Stomach (tissue), 8 donors: ENCODE measurements at regions not wholly inside any gene's neighbourhood (a gene's known extent, or its start where the extent isn't known, plus 50 kb on each side); places are given as distances from the start of the nearest gene placed in this dataset.
A peak's percentile ranks its signal among the peaks of the same experiment; 100 is the strongest.

ENCODE experiments used
- DNase-seq, 2 donors: peaks; one replicate each; pipeline versions ENCODE4 v3.0.0 to v3.0.0-alpha.2; 2013 to 2019
- H3K27ac ChIP-seq, 5 donors: fragments of 200-600 bp in 4 of 5; sonication (generic) in 4 of 5; one replicate each; pipeline ENCODE4 v1.5.1; 2013 to 2019; ENCODE audit warnings: mild to moderate bottlenecking in 1 of 5, moderate library complexity in 1 of 5
- H3K27me3 ChIP-seq, 3 donors: fragments of 200-600 bp; sonication (generic); one replicate each; pipeline ENCODE4 v1.5.1; 2017 to 2019; ENCODE audit warnings: mixed run types in 1 of 3
- H3K36me3 ChIP-seq, 4 donors: fragments of 200-600 bp; sonication (generic); 1 replicate in 3 of 4; 2 replicates in 1 of 4; pipeline ENCODE4 v1.5.1; 2016 to 2019
- H3K4me1 ChIP-seq, 4 donors: fragments of 200-600 bp; sonication (generic); one replicate each; pipeline ENCODE4 v1.5.1; 2016 to 2019
- H3K4me3 ChIP-seq, 4 donors: fragments of 200-600 bp; sonication (generic) in 3 of 4; one replicate each; pipeline ENCODE4 v1.5.1; 2016 to 2019; ENCODE audit warnings: mild to moderate bottlenecking in 1 of 4
- H3K9me3 ChIP-seq, 4 donors: fragments of 200-600 bp; sonication (generic); one replicate each; pipeline ENCODE4 v1.5.1; 2016 to 2019
- CTCF ChIP-seq, 7 experiments: fragments of 450-650 bp in 4 of 7; fragments of 200-600 bp in 3 of 7; sonication (generic) in 3 of 7; IDR thresholded peaks; one replicate each; pipeline ENCODE4 v1.5.1; 2016 to 2019; ENCODE audit warnings: antibody characterized with exemption in 7 of 7, control low read depth in 2 of 7, mild to moderate bottlenecking in 1 of 7
- EP300 ChIP-seq: sonication (generic); formaldehyde crosslinking; IDR thresholded peaks from one replicate; pipeline ENCODE4 v1.6.1; 2017; ENCODE audit warnings: antibody characterized with exemption
- POLR2A ChIP-seq, 4 donors: fragments of 450-650 bp; IDR thresholded peaks; one replicate each; pipeline ENCODE4 v1.6.1; 2016; ENCODE audit warnings: antibody characterized with exemption in 4 of 4, control low read depth in 2 of 4, mild to moderate bottlenecking in 1 of 4, moderate library complexity in 1 of 4
- POLR2AphosphoS5 ChIP-seq, 3 donors: sonication (generic); formaldehyde crosslinking; IDR thresholded peaks; one replicate each; pipeline ENCODE4 v1.6.1; 2016; ENCODE audit warnings: antibody characterized with exemption in 3 of 3
- WGBS, 5 donors: extraction: QIAGEN DNeasy Blood & Tissue Kit in 3 of 5; methylation state at CpG; one replicate each; pipeline versions ENCODE4 v1.1.5 to v1.1.7; 2013 to 2018; 5-methylcytosine and 5-hydroxymethylcytosine counted together
- intact Hi-C: fragments of 100-400 bp; cut with DNase I; formaldehyde crosslinking; loops from one replicate; pipeline ENCODE4 v1.15.1; 2023; ENCODE audit warnings: low total_unique reads
- donor health status: healthy with polysubstance abuse.
- donor health status: Bipolar disorder and iron deficiency.
- donor health status: healthy.

DNA sequence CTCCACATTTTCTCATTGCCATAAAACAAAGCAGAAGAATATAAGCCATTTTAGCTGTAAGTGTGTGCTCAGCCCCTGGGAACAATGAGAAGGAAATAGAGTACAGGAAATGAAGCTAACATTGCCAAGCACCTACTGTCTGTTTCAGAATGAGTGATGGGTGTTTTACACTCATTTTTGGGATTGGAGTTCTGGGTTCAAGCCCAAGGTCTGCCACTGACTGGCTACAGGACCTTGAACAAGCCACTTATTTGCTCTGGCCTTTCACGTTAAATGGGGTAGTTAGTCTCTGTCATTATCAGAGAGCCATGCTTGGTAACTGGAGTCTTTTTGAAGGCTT is 80.7 kb upstream of the KAZN start:
- Histone ChIP-seq H3K9me3 (no peaks in the 10 kb centered on the region), H3K36me3 (no peaks in the 10 kb centered on the region), H3K4me3 (no peak overlapping the region), H3K4me1 (peaks cover 0 to 7% (median 0%) of the 10 kb centered on the region in 4 donors), H3K27me3 (no peaks in the 10 kb centered on the region), H3K27ac (peak overlapping the region in 3 of 5 donors; percentile 46 to 55 (median 54))
- no peak for DNase-seq
- WGBS, 5 donors: 54 to 74% (median 67%) methylated on average over 1 of the region's 1 CpG
- intact Hi-C loops: no loop called here
- TF ChIP-seq POLR2AphosphoS5 (IDR thresholded peaks at IDR 0.05) (no peak), EP300 (no peak)

- Histone ChIP-seq H3K27me3 (no peaks in the 10 kb centered on the region), H3K4me3 (no peak overlapping the region), H3K36me3 (no peaks in the 10 kb centered on the region), H3K4me1 (peaks cover 0 to 7% (median 0%) of the 10 kb centered on the region in 4 donors), H3K27ac (peak overlapping the region in 3 of 5 donors; percentile 26 to 68 (median 47)), H3K9me3 (no peaks in the 10 kb centered on the region)
- DNase-seq: no peak
- WGBS, 5 donors: 69 to 86% (median 72%) methylated on average over 5 of the region's 5 CpGs
- no peak for TF ChIP-seq EP300
- TF ChIP-seq CTCF (IDR thresholded peaks at IDR 0.05): no peak
- TF ChIP-seq POLR2A (IDR thresholded peaks at IDR 0.05): no peak
- TF ChIP-seq POLR2AphosphoS5 (IDR thresholded peaks at IDR 0.05): no peak
- intact Hi-C loops: no loop called here
Measured at GRCh38 chr1:14519976-14520375, 78.5 kb upstream of the KAZN start.

DNA sequence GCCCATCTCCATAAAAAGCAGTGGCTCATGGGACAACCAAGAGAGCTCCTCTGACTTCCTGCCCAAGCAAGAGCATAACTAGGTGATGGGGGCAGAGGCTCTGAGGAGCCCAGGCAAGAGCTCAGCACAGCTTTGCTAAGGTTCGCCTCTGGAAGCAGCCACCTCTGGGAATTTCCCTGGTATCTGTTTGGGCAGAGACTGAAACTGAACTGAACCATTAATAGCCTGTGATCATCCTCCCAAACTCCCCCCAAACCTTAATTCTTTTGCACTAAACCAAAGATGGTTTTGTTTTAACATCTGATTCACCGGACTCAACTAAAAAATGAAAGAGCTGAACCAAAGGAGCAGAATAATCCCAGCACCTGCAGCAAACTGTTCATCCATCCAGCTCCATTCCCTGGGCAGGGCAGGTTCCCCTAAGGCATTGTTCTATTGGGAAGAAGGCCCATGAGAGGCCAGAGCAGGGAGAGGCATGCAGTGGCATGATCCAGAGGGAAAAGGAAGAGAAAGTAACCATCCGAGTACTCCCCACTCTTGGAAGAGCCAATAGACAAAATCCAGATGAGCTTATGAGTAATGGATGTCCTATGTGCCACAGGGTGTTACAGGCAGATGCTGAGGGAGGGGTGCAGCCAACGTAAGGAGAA is 77.8 kb upstream of the KAZN start:
- DNase-seq: no peak
- intact Hi-C loops: no loop called here
- H3K27ac ChIP-seq: peak overlapping the region in 4 of 5 donors; percentile 48 to 73 (median 66)
- peaks cover 0 to 7% (median 0%) of the 10 kb centered on the region in 4 donors for H3K4me1 ChIP-seq
- no peaks in the 10 kb centered on the region for H3K36me3 ChIP-seq
- no peaks in the 10 kb centered on the region for H3K27me3 ChIP-seq
- no peaks in the 10 kb centered on the region for H3K9me3 ChIP-seq
- TF ChIP-seq EP300 (no peak), POLR2A (IDR thresholded peaks at IDR 0.05) (no peak), CTCF (IDR thresholded peaks at IDR 0.05) (no peak), POLR2AphosphoS5 (IDR thresholded peaks at IDR 0.05) (no peak)
- WGBS, 5 donors: 67 to 84% (median 75%) methylated on average over 4 of the region's 4 CpGs
- H3K4me3 ChIP-seq: no peak overlapping the region

DNA sequence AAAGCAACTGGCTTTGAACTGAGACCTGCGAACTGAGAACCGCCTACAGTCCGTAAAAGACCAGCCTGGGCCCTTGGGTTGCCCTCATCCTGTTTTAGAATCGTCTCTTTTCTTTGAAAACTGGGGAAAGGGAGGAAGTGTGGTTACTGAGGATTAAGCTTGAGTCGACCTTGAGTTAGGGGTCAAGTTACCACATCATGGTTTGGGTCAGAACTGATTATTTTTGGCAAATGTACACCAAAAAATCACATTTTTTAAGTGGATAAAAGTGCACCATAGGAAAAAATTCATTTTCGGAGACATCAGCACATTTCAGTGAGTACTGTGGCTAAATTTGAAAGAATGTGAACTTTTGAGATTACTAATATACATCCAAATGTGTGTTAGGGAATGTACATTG is 76.9 kb upstream of the KAZN start:
- Histone ChIP-seq H3K4me3 (no peak overlapping the region), H3K4me1 (peaks cover 0 to 7% (median 0%) of the 10 kb centered on the region in 4 donors), H3K27me3 (no peaks in the 10 kb centered on the region), H3K9me3 (no peaks in the 10 kb centered on the region), H3K27ac (peak overlapping the region in 4 of 5 donors; percentile 48 to 73 (median 66)), H3K36me3 (no peaks in the 10 kb centered on the region)
- 64 to 71% (median 67%) methylated on average over 6 of the region's 6 CpGs for WGBS, 5 donors
- intact Hi-C loops: no loop called here
- no peak for DNase-seq
- TF ChIP-seq POLR2AphosphoS5 (IDR thresholded peaks at IDR 0.05) (no peak), EP300 (no peak), CTCF (IDR thresholded peaks at IDR 0.05) (no peak), POLR2A (IDR thresholded peaks at IDR 0.05) (no peak)
